Prostate gland (tissue), 2 donors: ENCODE measurements at regions not wholly inside any gene's neighbourhood (a gene's known extent, or its start where the extent isn't known, plus 50 kb on each side); places are given as distances from the start of the nearest gene placed in this dataset.

ENCODE experiments used
- DNase-seq: peaks from one replicate; pipeline ENCODE4 v3.0.0-alpha.2; 2019; ENCODE audit warnings: low spot score
- H3K27ac ChIP-seq, 2 donors: fragments of 200-600 bp; sonication (generic); 2 replicates each; pipeline ENCODE4 v1.5.1; 2017 to 2019
- H3K27me3 ChIP-seq: fragments of 200-600 bp; sonication (generic); replicated peaks from 2 replicates; pipeline ENCODE4 v1.5.1; 2019; ENCODE audit not compliant: insufficient read depth
- H3K36me3 ChIP-seq, 2 donors: fragments of 200-600 bp; sonication (generic); 1 replicate in 1 of 2; 2 replicates in 1 of 2; pipeline versions ENCODE4 v1.5.1 to v1.8.1; 2017 to 2019
- H3K4me1 ChIP-seq: fragments of 200-600 bp; sonication (generic); replicated peaks from 2 replicates; pipeline ENCODE4 v1.5.1; 2019
- H3K4me3 ChIP-seq, 2 donors: fragments of 200-600 bp; sonication (generic); 2 replicates each; pipeline ENCODE4 v1.5.1; 2017 to 2019
- H3K9me3 ChIP-seq: fragments of 200-600 bp; sonication (generic); 2 replicates; pipeline ENCODE4 v1.5.1; 2017
- POLR2A ChIP-seq: fragments of 450-650 bp; IDR thresholded peaks from one replicate; pipeline ENCODE4 v1.6.1; 2016; ENCODE audit warnings: antibody characterized with exemption, mild to moderate bottlenecking
- POLR2AphosphoS5 ChIP-seq: sonication (generic); formaldehyde crosslinking; IDR thresholded peaks from one replicate; pipeline ENCODE4 v1.6.1; 2017; ENCODE audit warnings: antibody characterized with exemption
- WGBS: methylation state at CpG from one replicate; pipeline ENCODE4 v1.1.5; 2018; 5-methylcytosine and 5-hydroxymethylcytosine counted together
- intact Hi-C: fragments of 100-400 bp; cut with DNase I; formaldehyde crosslinking; loops from one replicate; pipeline ENCODE4 v1.14.2; 2022
- TF ChIP-seq, protein P1 (sequence below), 4 experiments: fragments of 200-600 bp in 2 of 4; fragments of 450-650 bp in 2 of 4; sonication (generic) in 2 of 4; IDR thresholded peaks; 1 replicate in 3 of 4; 2 replicates in 1 of 4; pipeline ENCODE4 v1.5.1; 2016 to 2019; ENCODE audit warnings: antibody characterized with exemption in 4 of 4, mild to moderate bottlenecking in 2 of 4, moderate library complexity in 2 of 4

DNA sequence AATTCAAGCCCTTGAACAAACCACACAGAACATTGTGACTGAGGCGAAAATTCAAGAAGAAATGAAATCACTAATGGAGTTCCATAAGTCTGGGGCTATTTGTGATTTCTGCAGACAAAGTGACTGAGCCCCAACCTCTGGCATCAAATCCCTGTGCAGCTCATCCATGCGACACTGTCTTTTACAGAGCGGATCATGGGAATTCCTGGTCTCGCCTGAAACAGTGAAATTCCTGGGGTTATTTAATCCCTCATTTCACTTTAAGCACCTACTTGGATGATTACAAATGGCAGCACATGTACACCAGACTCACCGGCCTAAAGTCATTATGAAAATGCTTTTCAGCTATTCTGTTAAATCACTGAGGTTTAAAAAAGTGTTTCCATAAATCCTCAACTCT, 102.4 kb upstream of the CDH4 start:
- H3K4me1 ChIP-seq, result no peaks in the 10 kb centered on the region
- no peaks in the 10 kb centered on the region for H3K27me3 ChIP-seq
- H3K4me3 ChIP-seq, result no peak overlapping the region
- H3K9me3 ChIP-seq, result no peaks in the 10 kb centered on the region
- TF ChIP-seq, protein P1, sequence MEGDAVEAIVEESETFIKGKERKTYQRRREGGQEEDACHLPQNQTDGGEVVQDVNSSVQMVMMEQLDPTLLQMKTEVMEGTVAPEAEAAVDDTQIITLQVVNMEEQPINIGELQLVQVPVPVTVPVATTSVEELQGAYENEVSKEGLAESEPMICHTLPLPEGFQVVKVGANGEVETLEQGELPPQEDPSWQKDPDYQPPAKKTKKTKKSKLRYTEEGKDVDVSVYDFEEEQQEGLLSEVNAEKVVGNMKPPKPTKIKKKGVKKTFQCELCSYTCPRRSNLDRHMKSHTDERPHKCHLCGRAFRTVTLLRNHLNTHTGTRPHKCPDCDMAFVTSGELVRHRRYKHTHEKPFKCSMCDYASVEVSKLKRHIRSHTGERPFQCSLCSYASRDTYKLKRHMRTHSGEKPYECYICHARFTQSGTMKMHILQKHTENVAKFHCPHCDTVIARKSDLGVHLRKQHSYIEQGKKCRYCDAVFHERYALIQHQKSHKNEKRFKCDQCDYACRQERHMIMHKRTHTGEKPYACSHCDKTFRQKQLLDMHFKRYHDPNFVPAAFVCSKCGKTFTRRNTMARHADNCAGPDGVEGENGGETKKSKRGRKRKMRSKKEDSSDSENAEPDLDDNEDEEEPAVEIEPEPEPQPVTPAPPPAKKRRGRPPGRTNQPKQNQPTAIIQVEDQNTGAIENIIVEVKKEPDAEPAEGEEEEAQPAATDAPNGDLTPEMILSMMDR (IDR thresholded peaks at IDR 0.05), result no peak
- no peak for TF ChIP-seq POLR2A
- intact Hi-C loops, result no loop called here
- H3K27ac ChIP-seq, result no peak overlapping the region
- no peak for DNase-seq
- H3K36me3 ChIP-seq, result no peaks in the 10 kb centered on the region
- 64% methylated on average over 5 of the region's 5 CpGs for WGBS

DNA sequence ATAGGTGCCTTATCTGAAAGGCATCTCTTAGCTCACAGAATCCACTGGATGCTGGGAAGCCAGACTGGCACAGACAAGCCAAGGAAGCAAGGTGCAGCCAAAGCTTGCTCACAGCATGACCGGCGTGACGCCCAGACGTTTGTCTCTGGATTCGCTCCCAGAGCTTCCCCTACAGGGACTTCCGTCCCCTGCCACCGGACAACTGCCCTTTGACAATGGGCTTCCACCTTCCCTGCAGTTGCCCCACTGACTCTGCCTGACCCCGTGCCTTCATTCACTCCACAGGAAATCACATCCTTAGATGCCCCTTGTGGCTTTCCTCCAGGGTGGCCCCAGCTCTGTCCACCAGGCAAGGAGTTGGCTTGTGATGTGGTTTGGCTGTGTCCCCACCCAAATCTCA, 94.8 kb upstream of the CDH4 start:
- TF ChIP-seq POLR2AphosphoS5, result no peak
- TF ChIP-seq, protein P1 (IDR thresholded peaks at IDR 0.05), result no peak
- TF ChIP-seq POLR2A, result no peak
- intact Hi-C loops, result no loop called here
- Histone ChIP-seq H3K4me1 (no peaks in the 10 kb centered on the region), H3K27me3 (no peaks in the 10 kb centered on the region), H3K27ac (no peak overlapping the region), H3K4me3 (no peak overlapping the region), H3K9me3 (no peaks in the 10 kb centered on the region), H3K36me3 (no peaks in the 10 kb centered on the region)
- WGBS, result 90% methylated on average over 8 of the region's 8 CpGs
- DNase-seq, result no peak

DNA sequence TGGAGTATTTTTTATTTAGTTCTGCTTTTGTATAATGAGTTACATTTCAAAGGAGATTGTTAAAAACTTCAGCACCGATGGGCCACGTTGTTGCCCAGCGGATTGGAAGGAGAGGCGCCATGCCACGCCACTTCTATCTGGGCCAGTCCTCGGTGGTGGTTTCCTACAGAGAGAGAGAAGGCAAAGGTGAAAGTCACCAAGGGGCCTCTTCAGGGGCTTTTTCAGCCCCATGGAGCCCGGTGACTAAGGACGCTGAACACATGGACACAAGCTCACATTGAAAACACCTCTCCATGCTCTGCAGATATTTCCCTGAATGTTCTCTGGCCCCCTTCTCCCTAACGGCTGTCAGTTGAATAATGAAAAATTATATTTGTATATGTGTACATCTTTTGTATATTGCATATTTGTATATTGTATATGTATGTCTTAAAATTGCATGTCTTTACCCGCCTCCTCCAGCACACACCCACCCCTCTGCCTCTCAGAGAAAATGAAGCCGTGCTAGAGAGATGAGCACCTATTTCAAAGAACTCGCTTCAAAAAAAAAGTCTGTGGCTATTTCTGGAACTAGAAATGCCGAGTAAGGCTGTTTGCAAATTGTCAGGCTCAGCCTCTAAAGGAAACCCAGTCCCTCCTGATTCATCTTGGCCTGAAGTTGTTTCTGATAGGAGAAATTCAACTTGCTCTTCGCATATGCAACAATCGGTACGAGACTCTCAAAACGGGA, 91.9 kb upstream of the CDH4 start:
- no peaks in the 10 kb centered on the region for H3K4me1 ChIP-seq
- H3K36me3 ChIP-seq, result no peaks in the 10 kb centered on the region
- H3K27me3 ChIP-seq, result no peaks in the 10 kb centered on the region
- TF ChIP-seq, protein P1 (IDR thresholded peaks at IDR 0.05), result no peak
- no peak for TF ChIP-seq POLR2AphosphoS5
- no peak for TF ChIP-seq POLR2A
- H3K4me3 ChIP-seq, result no peak overlapping the region
- no peak overlapping the region for H3K27ac ChIP-seq
- no peak for DNase-seq
- WGBS, result 60% methylated on average over 17 of the region's 17 CpGs
- intact Hi-C loops, result no loop called here
- no peaks in the 10 kb centered on the region for H3K9me3 ChIP-seq

DNA sequence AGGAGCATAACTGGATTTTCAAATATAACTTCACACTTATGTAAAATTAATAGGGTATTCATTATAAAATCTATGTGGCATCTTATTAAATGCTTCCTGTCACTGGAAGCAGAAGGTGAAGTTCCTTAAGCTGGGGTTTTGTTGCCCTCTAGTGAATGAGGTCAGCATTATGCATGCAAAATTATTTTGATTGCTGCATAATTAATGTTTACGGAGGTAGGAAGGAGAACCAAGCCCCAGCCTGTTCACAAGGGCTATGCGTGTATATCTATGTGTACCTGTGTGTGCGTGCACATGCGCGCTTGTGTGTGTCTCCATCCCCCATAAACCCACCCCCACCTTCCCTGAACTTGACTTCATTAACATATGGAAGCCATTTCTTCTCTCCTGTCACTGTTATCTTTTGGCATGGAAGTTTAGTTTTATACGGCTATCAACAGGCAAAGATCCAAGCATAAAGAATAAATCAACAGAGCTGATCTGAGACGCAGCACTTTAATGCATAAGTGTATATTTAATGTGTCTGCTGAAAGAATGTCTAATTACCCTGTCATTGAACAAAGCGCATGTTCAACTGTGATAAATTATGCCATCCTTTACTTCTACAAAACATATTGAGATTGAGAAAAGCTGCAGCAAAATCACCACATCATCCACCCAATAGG, 90.2 kb upstream of the CDH4 start:
- no peaks in the 10 kb centered on the region for H3K27me3 ChIP-seq
- WGBS, result 42% methylated on average over 8 of the region's 8 CpGs
- H3K27ac ChIP-seq, result no peak overlapping the region
- no peaks in the 10 kb centered on the region for H3K36me3 ChIP-seq
- intact Hi-C loops, result no loop called here
- H3K4me3 ChIP-seq, result no peak overlapping the region
- H3K9me3 ChIP-seq, result no peaks in the 10 kb centered on the region
- TF ChIP-seq, protein P1 (IDR thresholded peaks at IDR 0.05), result no peak
- TF ChIP-seq POLR2AphosphoS5, result no peak
- TF ChIP-seq POLR2A, result no peak
- H3K4me1 ChIP-seq, result no peaks in the 10 kb centered on the region
- no peak for DNase-seq

DNA sequence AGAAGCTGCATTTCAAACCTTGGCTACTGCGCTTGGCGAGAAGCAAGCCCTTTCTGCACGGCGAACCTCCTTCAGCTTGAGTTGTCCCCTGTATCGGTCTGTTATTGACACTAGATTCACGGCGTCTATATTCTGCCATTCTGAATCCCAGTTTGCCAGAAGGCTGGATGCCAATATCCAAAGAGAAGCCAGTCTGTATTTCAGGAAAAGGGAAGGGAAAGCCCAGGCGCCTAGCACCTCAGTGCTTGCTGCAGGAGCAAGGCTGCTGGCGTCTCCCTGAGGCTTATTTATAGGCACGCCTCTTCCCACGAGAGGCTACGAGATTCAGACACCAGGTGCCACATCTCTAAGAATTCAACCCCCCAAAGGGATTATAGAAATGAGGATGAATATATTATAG, 89.6 kb upstream of the CDH4 start:
- TF ChIP-seq, protein P1 (IDR thresholded peaks at IDR 0.05), result no peak
- TF ChIP-seq POLR2A (no peak), POLR2AphosphoS5 (no peak)
- WGBS, result 56% methylated on average over 12 of the region's 12 CpGs
- no peak overlapping the region for H3K4me3 ChIP-seq
- no peaks in the 10 kb centered on the region for H3K36me3 ChIP-seq
- no peaks in the 10 kb centered on the region for H3K9me3 ChIP-seq
- H3K4me1 ChIP-seq, result no peaks in the 10 kb centered on the region
- no peaks in the 10 kb centered on the region for H3K27me3 ChIP-seq
- no peak overlapping the region for H3K27ac ChIP-seq
- no peak for DNase-seq
- intact Hi-C loops, result no loop called here
